ENCODE measurements at regions not wholly inside any gene's neighbourhood (a gene's known extent, or its start where the extent isn't known, plus 50 kb on each side); places are given as distances from the start of the nearest gene placed in this dataset.

- no peak for DNase-seq (ENCODE audit: low read depth in 1 of 2, low spot score in 1 of 2)
- Histone ChIP-seq H3K27me3 (ENCODE audit: insufficient read depth, poor library complexity, severe bottlenecking) (no peaks in the 10 kb centered on the region), H3K4me3 (replicated peaks; ENCODE audit: insufficient read depth, low read length) (no peak overlapping the region), H3K27ac (replicated peaks) (no peak overlapping the region)
- TF ChIP-seq CTCF (IDR thresholded peaks at IDR 0.05; ENCODE audit: insufficient read depth, low read length) (no peak), POLR2AphosphoS5 (IDR thresholded peaks at IDR 0.05; ENCODE audit: low read depth) (no peak), REST (IDR thresholded peaks at IDR 0.05; ENCODE audit: insufficient replicate concordance, low read depth) (no peak), SPI1 (IDR thresholded peaks at IDR 0.05; ENCODE audit: borderline replicate concordance, low read depth) (no peak), GABPA (IDR thresholded peaks at IDR 0.05; ENCODE audit: low read depth) (no peak)
Observed at GRCh38 chr1:194709439-194709838, 1523.0 kb upstream of the B3GALT2 start.

GRCh38 chr1:194707074-194707473 is 1520.7 kb upstream of the B3GALT2 start:
- DNase-seq (ENCODE audit: low read depth in 1 of 2, low spot score in 1 of 2), result no peak
- Histone ChIP-seq H3K27me3 (ENCODE audit: insufficient read depth, poor library complexity, severe bottlenecking) (no peaks in the 10 kb centered on the region), H3K4me3 (replicated peaks; ENCODE audit: insufficient read depth, low read length) (no peak overlapping the region), H3K27ac (replicated peaks) (no peak overlapping the region)
- TF ChIP-seq REST (IDR thresholded peaks at IDR 0.05; ENCODE audit: insufficient replicate concordance, low read depth), result no peak
- TF ChIP-seq POLR2AphosphoS5 (IDR thresholded peaks at IDR 0.05; ENCODE audit: low read depth), result no peak
- no peak for TF ChIP-seq GABPA (IDR thresholded peaks at IDR 0.05; ENCODE audit: low read depth)

GRCh38 chr1:194705123-194705854 is 1518.9 kb upstream of the B3GALT2 start:
- no peaks in the 10 kb centered on the region for H3K27me3 ChIP-seq (ENCODE audit: insufficient read depth, poor library complexity, severe bottlenecking)
- DNase-seq (ENCODE audit: low read depth in 1 of 2, low spot score in 1 of 2), result no peak
- no peak overlapping the region for H3K27ac ChIP-seq (replicated peaks)
- no peak overlapping the region for H3K4me3 ChIP-seq (replicated peaks; ENCODE audit: insufficient read depth, low read length)
- TF ChIP-seq REST (IDR thresholded peaks at IDR 0.05; ENCODE audit: insufficient replicate concordance, low read depth) (no peak), GABPA (IDR thresholded peaks at IDR 0.05; ENCODE audit: low read depth) (no peak), SPI1 (IDR thresholded peaks at IDR 0.05; ENCODE audit: borderline replicate concordance, low read depth) (no peak), POLR2AphosphoS5 (IDR thresholded peaks at IDR 0.05; ENCODE audit: low read depth) (no peak), CTCF (IDR thresholded peaks at IDR 0.05; ENCODE audit: insufficient read depth, low read length) (no peak)

Measured in HL-60 (cell line).